ENCODE measurements at regions not wholly inside any gene's neighbourhood (a gene's known extent, or its start where the extent isn't known, plus 50 kb on each side); places are given as distances from the start of the nearest gene placed in this dataset.
"Not testable (repeated sequence)": the region's sequence is repeated elsewhere in the genome, so short reads cannot be mapped to it uniquely, and the experiment has no call there.

DNA sequence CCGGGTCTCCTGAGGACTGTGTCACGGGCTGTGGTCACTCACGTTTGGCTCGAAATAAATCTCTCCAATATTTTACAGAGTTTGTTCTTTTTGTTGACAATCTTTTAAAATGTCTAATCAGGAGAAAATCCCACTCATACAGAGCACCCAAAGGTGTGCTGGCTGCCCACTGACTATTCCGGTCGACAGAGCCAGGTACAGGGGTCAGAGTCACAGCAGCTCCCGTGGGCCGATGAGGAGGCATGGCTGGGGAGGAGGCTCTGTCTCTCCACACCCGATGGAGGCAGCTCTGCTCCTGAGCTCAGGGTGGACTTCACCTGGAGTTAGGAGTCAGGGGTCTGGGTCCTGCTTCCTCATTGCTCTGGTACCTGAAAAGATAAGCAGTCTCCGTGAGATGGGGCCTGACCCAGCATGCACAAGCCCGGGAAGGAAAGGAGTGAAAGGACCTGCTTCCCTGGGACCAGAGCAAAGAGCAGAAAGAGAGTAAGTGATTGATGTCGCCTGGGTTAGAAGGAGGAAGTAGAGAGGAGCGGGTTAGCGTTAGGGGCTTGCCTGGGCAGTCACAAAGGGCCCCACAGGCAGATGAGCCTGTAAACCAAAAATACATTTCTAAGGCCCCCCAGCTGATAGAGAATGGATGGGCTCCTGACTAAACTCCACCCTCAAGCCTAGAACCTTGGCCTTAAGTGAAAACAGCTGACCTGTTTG lies 53.5 kb upstream of the UNC93A start:
- Histone ChIP-seq H3K27ac (replicated peaks) (no peak overlapping the region), H3K4me3 (replicated peaks; ENCODE audit: insufficient read depth, low read length) (no peak overlapping the region), H3K27me3 (ENCODE audit: insufficient read depth, poor library complexity, severe bottlenecking) (peaks cover 8% of the 10 kb centered on the region)
- no peak for DNase-seq (ENCODE audit: low read depth in 1 of 2, low spot score in 1 of 2)
- no peak for TF ChIP-seq POLR2AphosphoS5 (IDR thresholded peaks at IDR 0.05; ENCODE audit: low read depth)
- TF ChIP-seq SPI1 (IDR thresholded peaks at IDR 0.05; ENCODE audit: borderline replicate concordance, low read depth) = no peak
- TF ChIP-seq, protein P1, sequence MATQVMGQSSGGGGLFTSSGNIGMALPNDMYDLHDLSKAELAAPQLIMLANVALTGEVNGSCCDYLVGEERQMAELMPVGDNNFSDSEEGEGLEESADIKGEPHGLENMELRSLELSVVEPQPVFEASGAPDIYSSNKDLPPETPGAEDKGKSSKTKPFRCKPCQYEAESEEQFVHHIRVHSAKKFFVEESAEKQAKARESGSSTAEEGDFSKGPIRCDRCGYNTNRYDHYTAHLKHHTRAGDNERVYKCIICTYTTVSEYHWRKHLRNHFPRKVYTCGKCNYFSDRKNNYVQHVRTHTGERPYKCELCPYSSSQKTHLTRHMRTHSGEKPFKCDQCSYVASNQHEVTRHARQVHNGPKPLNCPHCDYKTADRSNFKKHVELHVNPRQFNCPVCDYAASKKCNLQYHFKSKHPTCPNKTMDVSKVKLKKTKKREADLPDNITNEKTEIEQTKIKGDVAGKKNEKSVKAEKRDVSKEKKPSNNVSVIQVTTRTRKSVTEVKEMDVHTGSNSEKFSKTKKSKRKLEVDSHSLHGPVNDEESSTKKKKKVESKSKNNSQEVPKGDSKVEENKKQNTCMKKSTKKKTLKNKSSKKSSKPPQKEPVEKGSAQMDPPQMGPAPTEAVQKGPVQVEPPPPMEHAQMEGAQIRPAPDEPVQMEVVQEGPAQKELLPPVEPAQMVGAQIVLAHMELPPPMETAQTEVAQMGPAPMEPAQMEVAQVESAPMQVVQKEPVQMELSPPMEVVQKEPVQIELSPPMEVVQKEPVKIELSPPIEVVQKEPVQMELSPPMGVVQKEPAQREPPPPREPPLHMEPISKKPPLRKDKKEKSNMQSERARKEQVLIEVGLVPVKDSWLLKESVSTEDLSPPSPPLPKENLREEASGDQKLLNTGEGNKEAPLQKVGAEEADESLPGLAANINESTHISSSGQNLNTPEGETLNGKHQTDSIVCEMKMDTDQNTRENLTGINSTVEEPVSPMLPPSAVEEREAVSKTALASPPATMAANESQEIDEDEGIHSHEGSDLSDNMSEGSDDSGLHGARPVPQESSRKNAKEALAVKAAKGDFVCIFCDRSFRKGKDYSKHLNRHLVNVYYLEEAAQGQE (IDR thresholded peaks at IDR 0.05; ENCODE audit: insufficient replicate concordance, low read depth) = no peak
- TF ChIP-seq, protein P2, sequence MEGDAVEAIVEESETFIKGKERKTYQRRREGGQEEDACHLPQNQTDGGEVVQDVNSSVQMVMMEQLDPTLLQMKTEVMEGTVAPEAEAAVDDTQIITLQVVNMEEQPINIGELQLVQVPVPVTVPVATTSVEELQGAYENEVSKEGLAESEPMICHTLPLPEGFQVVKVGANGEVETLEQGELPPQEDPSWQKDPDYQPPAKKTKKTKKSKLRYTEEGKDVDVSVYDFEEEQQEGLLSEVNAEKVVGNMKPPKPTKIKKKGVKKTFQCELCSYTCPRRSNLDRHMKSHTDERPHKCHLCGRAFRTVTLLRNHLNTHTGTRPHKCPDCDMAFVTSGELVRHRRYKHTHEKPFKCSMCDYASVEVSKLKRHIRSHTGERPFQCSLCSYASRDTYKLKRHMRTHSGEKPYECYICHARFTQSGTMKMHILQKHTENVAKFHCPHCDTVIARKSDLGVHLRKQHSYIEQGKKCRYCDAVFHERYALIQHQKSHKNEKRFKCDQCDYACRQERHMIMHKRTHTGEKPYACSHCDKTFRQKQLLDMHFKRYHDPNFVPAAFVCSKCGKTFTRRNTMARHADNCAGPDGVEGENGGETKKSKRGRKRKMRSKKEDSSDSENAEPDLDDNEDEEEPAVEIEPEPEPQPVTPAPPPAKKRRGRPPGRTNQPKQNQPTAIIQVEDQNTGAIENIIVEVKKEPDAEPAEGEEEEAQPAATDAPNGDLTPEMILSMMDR (IDR thresholded peaks at IDR 0.05; ENCODE audit: insufficient read depth, low read length) = no peak
- no peak for TF ChIP-seq GABPA (IDR thresholded peaks at IDR 0.05; ENCODE audit: low read depth)

DNA sequence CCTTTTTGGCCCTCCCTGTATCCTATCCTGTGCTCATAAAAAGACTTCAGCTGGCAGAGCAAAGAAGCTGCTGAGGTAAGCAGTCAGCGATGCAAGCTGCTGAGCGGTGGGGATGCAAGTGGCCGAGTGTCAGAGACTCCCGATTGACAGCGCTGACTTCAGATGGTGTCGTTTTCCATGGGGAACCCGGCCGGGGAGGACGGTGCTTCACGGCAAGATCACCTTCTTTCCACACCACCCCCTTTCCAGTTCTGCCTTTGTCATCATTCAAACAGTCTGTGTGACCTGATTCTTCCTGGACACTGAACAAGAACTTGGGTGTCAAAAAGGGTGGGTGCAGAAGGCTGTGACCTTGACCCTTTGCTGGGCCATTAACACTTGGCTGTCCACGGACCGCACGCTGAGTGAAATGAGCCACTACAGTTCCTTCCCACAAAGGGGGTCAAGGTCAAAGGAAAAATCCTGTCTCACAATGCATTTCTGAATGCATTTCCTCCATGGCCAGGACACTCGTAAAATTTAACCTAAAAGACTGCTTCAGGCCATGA lies 52.9 kb upstream of the UNC93A start:
- TF ChIP-seq, protein P1 (IDR thresholded peaks at IDR 0.05; ENCODE audit: insufficient replicate concordance, low read depth) = no peak
- no peak for TF ChIP-seq SPI1 (IDR thresholded peaks at IDR 0.05; ENCODE audit: borderline replicate concordance, low read depth)
- TF ChIP-seq POLR2AphosphoS5 (IDR thresholded peaks at IDR 0.05; ENCODE audit: low read depth) = no peak
- TF ChIP-seq, protein P2 (IDR thresholded peaks at IDR 0.05; ENCODE audit: insufficient read depth, low read length) = no peak
- TF ChIP-seq GABPA (IDR thresholded peaks at IDR 0.05; ENCODE audit: low read depth) = no peak
- H3K4me3 ChIP-seq (replicated peaks; ENCODE audit: insufficient read depth, low read length) = no peak overlapping the region
- H3K27me3 ChIP-seq (ENCODE audit: insufficient read depth, poor library complexity, severe bottlenecking) = peaks cover 10% of the 10 kb centered on the region
- no peak overlapping the region for H3K27ac ChIP-seq (replicated peaks)
- DNase-seq (ENCODE audit: low read depth in 1 of 2, low spot score in 1 of 2) = no peak

DNA sequence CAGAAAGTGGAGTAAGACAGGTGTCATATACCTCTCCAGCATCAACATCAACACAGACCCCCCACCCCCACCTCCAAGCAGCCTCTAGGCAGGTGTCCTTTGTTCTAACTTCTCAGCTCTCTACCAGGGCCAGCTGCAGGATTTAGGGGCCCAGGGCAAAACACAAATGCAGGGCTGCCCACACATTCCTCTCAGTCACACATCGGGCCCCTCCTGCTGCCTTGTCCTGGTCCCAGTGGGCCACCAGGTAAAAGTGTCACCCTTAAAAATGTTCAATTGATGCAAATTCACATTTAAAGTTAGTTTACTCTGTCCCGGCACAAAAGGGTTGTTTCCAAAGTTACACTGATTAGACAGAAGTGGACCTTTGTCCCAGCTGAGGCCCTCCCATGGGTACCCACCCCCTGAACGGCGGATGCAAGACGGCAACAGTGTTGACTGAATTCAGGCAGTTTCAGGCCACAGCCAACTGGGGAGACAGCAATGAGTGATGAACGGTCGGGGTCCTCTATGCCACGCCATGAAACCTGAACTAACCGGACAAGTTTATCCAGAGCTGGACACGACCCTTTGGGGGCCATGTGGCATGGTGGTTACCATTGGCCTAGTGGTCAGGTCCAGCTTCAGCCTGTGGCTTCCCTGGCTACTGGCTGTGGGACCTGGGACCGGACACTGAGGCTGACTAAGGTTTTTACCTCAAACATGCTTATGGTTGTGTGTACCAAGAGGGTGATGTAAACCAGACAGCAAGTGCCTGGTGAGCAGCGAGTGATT lies 52.2 kb upstream of the UNC93A start:
- no peak overlapping the region for H3K27ac ChIP-seq (replicated peaks)
- TF ChIP-seq, protein P1 (IDR thresholded peaks at IDR 0.05; ENCODE audit: insufficient replicate concordance, low read depth) = no peak
- TF ChIP-seq, protein P2 (IDR thresholded peaks at IDR 0.05; ENCODE audit: insufficient read depth, low read length) = no peak
- TF ChIP-seq SPI1 (IDR thresholded peaks at IDR 0.05; ENCODE audit: borderline replicate concordance, low read depth) (no peak), GABPA (IDR thresholded peaks at IDR 0.05; ENCODE audit: low read depth) (no peak), POLR2AphosphoS5 (IDR thresholded peaks at IDR 0.05; ENCODE audit: low read depth) (no peak)

DNA sequence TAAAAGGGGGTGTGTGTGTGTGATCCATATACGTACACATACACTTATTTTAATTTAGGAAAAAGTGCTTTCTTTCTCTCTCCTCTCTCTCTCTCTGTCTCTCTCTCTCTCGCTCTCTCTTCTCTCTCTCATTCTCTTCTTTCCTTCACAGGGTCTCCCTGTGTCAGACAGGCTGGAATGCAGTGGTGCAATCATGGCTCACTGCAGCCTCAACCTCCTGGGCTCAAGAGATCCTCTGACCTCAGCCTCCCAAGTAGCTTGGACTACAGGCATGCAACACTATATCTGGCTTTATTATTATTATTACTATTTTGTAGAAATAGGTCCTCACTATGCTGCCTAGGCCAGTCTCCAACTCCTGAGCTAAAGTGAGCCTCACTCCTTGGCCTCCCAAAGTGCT lies 51.6 kb upstream of the UNC93A start:
- DNase-seq (ENCODE audit: low read depth in 1 of 2, low spot score in 1 of 2); H3K27ac ChIP-seq (replicated peaks); H3K27me3 ChIP-seq (ENCODE audit: insufficient read depth, poor library complexity, severe bottlenecking); H3K4me3 ChIP-seq (replicated peaks; ENCODE audit: insufficient read depth, low read length): not testable (repeated sequence)

More for the DNA sequence above, 52.2 kb upstream of the UNC93A start:
- no peak for DNase-seq (ENCODE audit: low read depth in 1 of 2, low spot score in 1 of 2)
- Histone ChIP-seq H3K27me3 (ENCODE audit: insufficient read depth, poor library complexity, severe bottlenecking) (peaks cover 4% of the 10 kb centered on the region), H3K4me3 (replicated peaks; ENCODE audit: insufficient read depth, low read length) (no peak overlapping the region)

Measured in HL-60 (cell line).